ENCODE measurements at regions not wholly inside any gene's neighbourhood (a gene's known extent, or its start where the extent isn't known, plus 50 kb on each side); places are given as distances from the start of the nearest gene placed in this dataset.

GRCh38 chr10:130377986-130378540 is 241.9 kb downstream of the GLRX3 start:
- TF ChIP-seq USF2 (IDR thresholded peaks at IDR 0.05; ENCODE audit: low read depth, low read length) (no peak), POLR2A (IDR thresholded peaks at IDR 0.05; ENCODE audit: low read depth, low read length) (no peak), CTCF (conservative IDR thresholded peaks at IDR 0.05; ENCODE audit: low read depth, low read length) (no peak)
